ENCODE measurements at regions not wholly inside any gene's neighbourhood (a gene's known extent, or its start where the extent isn't known, plus 50 kb on each side); places are given as distances from the start of the nearest gene placed in this dataset.

DNA sequence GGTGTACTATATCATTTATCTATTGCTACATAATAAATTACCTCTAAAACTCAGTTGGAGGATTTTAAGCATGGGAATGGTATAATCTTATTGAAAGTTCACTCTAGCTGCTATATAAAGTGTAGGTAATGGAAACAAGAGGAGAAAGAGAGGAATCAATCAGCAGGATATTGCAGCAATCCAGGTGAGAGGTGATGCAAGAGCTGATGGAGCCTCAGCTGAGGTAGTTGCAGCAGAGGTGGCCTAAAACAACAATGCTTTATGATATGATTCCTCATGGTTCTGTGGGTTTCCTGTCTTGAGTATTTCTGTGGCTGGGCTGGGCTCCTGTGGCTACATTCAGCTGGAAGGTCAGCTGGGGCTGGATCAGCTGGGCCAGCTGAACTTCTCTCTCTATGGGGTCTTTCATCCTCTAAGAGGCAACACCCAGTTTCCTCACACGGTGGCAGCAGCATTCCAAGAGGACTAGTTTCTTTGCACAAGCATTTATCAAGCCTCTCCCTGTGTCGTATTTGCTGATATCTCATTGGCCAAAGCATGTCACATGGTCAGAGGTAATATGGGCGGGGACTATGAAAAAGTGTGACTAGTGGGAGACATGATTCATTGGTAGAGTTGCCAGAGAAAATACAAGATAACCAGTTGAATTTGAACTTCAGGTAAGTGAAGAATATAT lies 135.4 kb upstream of the LARGE1 start:
- no peak for DNase-seq (ENCODE audit: low read depth)

GRCh38 chr22:34057726-34058125 lies 137.4 kb upstream of the LARGE1 start:
- no peak for DNase-seq (ENCODE audit: low read depth)

- no peak for DNase-seq (ENCODE audit: low read depth)
These were observed 144.4 kb upstream of the LARGE1 start for GRCh38 chr22:34064696-34065095.

DNA sequence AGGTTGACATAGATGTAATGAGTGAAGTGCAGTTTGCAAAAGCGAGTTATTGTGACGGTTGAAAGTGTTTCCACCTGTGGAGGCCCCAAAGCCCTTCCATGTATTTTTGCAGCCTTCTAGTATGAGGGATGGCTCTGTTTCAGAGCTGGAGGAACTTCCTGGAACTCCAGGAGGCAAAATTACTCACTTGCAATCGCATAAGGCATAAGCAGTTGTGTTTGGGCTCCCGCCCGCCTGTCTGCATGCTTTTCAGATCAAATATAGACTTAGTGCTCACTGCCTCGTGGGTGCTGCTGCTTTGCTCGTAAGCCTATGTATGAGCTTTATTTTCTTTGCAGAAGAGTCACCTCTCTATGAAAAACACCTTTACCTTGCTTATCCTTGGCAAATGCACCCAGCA lies 146.8 kb upstream of the LARGE1 start:
- no peak for DNase-seq (ENCODE audit: low read depth)

- no peak for DNase-seq (ENCODE audit: low read depth)
These were observed 147.7 kb upstream of the LARGE1 start for GRCh38 chr22:34068001-34068400.

DNA sequence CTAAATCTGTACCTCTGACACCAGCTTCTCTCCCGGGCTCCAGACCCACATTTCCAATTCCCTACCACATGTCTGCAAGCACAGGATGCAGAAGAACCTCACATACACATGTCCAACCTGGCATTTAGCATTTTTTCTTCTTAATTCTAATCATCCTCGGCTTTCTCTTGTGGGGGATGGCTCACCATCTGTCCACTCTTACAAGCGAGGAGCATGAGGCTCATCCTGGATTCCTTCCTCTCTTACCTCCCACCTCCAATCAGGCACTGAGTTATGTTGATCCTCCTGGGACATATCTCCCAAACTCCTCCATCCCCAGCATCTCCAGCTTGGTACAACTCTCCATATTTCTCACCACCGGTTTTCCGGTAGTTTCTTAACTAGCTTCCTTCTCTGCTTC lies 149.8 kb upstream of the LARGE1 start:
- no peak for DNase-seq (ENCODE audit: low read depth)

DNA sequence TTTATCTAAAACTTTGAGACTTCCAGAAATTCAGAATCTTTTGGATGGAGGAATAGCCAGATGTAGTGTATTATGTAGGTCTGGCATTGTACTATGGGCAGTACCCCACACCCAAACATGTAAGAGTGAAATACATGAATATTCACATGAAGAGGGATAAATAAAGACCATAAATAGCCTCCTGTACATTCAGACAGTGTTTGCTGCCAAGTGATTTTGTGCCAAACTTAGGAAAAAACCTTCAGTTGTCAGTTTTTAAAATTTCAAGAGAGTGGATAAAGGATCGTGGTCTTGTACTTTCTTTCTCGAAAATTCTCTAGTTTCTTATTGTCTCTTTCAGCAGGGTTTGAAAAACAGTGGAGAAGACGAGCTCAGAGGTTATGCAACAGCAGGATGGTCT lies 150.3 kb upstream of the LARGE1 start:
- no peak for DNase-seq (ENCODE audit: low read depth)

GRCh38 chr22:34072585-34072984 lies 152.3 kb upstream of the LARGE1 start:
- no peak for DNase-seq (ENCODE audit: low read depth)

- no peak for DNase-seq (ENCODE audit: low read depth)
These were observed 160.2 kb upstream of the LARGE1 start for GRCh38 chr22:34080433-34080832.

- no peak for DNase-seq (ENCODE audit: low read depth)
These were observed 176.5 kb upstream of the LARGE1 start for GRCh38 chr22:34096770-34097169.

DNA sequence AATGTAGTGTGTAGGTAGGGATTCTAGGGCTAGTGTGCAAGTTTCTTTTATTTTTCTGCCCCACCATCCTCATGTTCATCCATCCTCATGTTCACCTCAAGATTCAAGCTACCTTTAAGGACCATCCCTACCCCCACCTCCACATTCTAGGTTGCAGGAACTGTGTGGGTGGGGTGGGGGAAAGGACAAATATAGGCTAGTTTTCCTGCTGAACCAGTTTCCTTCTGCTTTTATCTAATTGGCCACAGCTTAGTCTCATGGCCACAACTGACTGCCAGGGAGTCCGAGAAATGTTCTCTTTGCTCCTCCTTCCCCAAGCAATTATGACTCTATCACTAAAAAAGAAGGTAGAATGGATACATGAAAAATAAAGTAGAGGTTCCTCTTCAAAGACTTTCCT lies 179.0 kb upstream of the LARGE1 start:
- no peak for DNase-seq (ENCODE audit: low read depth)

DNA sequence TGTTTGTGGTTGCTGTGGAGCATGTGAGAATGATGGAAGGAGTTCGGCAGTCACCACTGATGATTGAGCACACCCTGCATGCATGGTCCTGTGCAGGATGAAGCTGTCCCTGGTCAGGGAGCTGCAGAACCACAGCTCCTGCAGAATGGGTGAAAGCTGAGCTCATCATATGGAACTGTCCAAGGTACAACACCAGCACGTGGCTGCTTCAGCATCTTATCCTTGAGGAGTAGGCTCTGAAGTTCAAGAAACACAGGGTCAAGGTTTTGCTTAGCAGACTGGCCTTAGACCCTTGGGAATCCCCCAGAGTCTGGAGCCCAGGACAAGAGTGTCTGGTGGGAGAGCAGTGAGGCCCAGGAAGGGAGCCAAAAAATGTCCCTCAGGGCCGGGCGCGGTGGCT lies 182.4 kb upstream of the LARGE1 start:
- DNase-seq (ENCODE audit: low read depth), result no peak

GRCh38 chr22:34105461-34106062 lies 185.3 kb upstream of the LARGE1 start:
- peak; percentile 2 for DNase-seq (ENCODE audit: low read depth)

GRCh38 chr22:34108168-34108567 lies 187.9 kb upstream of the LARGE1 start:
- no peak for DNase-seq (ENCODE audit: low read depth)

DNA sequence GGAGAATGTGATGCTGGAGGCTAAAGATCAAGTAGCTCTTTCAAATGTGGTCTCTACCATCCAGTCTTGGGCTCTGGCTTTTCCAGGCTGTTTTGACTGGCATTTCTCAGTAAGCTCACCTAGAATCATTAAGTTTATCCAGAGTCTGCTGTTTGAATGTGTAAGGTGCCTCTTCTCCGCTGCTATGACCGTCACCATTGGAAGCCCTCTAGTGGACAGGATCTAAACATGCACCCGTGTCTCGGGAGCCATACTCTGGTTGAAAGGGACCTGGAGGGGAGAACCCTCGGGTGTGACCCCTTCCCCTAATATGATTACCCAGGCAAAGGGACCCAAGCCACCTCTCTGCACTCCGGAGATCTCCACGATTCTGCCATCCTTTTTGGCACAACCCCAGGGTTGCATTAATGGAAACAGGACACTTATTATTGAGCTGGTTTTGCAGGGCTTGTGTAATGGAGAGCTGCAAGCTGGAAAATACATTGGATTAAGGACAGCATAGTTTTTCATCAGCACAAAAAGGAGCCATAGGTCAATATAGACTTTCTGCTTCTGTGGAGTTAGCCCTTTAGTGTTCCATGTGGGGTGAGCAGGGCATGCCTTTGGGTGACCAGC lies 191.0 kb upstream of the LARGE1 start:
- no peak for DNase-seq (ENCODE audit: low read depth)

- no peak for DNase-seq (ENCODE audit: low read depth)
These were observed 193.1 kb upstream of the LARGE1 start for GRCh38 chr22:34113381-34113780.

GRCh38 chr22:34114406-34114805 lies 194.1 kb upstream of the LARGE1 start:
- no peak for DNase-seq (ENCODE audit: low read depth)

GRCh38 chr22:34115722-34116121 lies 195.4 kb upstream of the LARGE1 start:
- no peak for DNase-seq (ENCODE audit: low read depth)

- no peak for DNase-seq (ENCODE audit: low read depth)
These were observed 195.8 kb upstream of the LARGE1 start for GRCh38 chr22:34116126-34116525.

GRCh38 chr22:34122042-34122441 lies 201.8 kb upstream of the LARGE1 start:
- DNase-seq (ENCODE audit: low read depth), result no peak

- no peak for DNase-seq (ENCODE audit: low read depth)
These were observed 209.6 kb upstream of the LARGE1 start for GRCh38 chr22:34129691-34130486.

- no peak for DNase-seq (ENCODE audit: low read depth)
These were observed 215.5 kb upstream of the LARGE1 start for GRCh38 chr22:34135749-34136148.

DNA sequence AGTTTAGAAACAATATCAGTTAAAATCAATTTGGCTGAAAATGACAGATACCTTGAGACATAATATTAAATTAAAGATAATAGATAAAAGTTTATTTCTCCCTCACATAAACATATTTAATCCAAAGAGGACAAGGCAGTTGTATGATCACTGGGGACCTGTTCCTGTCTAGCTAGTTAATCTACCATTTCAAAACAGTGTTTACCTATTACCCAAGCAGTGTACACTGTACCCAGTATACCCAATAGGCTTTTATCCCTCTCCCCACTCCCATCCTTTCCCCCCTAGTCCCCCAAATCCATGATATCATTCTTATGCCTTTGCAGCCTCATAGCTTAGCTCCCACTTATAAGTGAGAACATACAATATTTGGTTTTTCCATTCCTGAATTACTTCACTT lies 229.7 kb upstream of the LARGE1 start:
- no peak for DNase-seq (ENCODE audit: low read depth)
